Right forelimb (tissue), 1 donor: ENCODE measurements at regions not wholly inside any gene's neighbourhood (a gene's known extent, or its start where the extent isn't known, plus 50 kb on each side); places are given as distances from the start of the nearest gene placed in this dataset.
"Not testable (repeated sequence)": the region's sequence is repeated elsewhere in the genome, so short reads cannot be mapped to it uniquely, and the experiment has no call there.

Experiments used
- DNase-seq: peaks from one replicate; pipeline ENCODE4 v3.0.0-alpha.2; 2018

DNA sequence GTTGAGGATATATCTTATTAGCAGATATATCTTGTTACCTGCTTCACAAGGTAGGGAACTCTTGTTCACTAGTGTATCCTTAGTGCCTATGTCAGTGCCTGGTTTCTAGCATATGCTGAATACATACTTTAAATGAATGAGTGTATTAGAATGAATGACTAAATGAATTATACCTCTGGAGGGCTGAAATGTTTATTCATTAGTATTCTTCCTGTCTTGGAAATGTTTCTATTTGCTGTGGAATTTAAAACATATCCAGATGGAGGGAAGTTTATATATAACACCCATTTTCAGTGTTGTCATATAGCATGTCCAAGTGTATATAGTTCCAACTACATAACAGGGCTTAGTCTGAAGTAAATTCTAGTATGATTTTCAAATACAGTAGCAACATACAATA is 581.5 kb downstream of the TBL1XR1 start:
- no peak for DNase-seq

DNA sequence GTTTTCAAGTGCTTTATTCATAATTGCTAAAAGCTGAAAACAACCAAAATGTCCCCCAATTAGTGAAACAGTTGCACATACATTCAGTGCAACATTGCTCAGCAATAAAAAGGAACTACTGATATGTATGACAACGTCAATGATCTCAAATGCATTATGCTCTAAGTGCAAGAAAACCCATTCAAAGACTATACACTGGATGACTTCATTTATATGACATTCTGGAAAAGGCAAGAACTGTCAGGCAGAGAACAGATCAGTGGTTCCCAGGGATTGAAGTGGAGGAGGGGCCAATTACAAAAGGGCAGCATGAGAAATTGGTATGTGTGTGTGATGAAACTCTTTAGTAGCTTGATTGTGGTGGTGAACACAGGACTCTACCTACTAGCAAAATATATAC is 585.6 kb downstream of the TBL1XR1 start:
- DNase-seq: no peak

DNA sequence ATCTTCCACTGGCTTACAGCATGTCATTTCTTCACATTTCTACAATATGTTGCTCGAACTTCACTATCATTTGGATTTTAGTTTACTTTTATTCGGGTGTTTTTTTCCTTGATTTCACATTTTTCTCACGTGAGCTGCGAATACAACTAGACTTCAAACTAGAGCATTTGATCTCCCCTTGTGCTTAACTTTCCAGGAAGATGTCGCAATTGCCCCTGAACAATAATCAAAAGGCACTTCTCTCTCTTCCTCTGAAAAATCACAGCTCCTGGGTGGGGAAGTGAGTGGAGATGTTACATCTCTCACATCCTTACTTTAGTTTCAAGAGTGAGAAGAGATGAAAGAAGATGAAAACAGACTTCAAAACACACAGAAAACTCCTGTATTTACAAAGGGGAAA is 587.9 kb downstream of the TBL1XR1 start:
- no peak for DNase-seq

DNA sequence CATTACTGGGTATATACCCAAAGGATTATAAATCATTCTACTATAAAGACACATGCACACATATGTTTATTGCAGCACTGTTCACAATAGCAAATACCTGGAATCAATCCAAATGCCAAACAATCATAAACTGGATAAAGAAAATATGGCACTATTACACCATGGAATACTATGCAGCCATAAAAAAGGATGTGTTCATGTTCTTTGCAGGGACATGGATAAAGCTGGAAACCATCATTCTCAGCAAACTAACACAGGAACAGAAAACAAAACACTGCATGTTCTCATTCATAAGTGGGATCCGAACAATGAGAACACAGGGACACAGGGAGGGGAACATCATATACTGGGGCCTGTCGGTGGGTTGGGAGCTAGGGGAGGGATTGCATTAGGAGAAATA is 591.7 kb downstream of the TBL1XR1 start:
- DNase-seq: not testable (repeated sequence)

DNA sequence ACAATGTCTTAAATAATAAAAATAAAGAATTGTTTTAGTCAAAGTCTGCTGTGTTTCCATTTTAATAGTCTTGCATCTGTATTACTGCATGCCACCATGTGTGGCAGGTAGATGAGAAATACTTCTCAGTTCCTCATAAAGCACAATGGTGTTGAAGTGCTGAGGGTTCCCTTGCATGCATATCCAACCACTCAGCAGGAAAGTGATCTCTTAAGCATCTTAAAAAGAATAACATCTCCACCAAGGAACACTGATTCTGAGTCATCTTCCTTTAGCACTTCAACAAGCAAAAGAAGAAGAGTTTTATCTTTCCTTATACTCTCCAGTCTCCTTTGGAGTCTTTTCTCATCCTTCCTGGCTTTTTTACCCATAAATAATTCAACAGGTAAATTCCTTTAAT is 602.0 kb downstream of the TBL1XR1 start:
- no peak for DNase-seq

DNA sequence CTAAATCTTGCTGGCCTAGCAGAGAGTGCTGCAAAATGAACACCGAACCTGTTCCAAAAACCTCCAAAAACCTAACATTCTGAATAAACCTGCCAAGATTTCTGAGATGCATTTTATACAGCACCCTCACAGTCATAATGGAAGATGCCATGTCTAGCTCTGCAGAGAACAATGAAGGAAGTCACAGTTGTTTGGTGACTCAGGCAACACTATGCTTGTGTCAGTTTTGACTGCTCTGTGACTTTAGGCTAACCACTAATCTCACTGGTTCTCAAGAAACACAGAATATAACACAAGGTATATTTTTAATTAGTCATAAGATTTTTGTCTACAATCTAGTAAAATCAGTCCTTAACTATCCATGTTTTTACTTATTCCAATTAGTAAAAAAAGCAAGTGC is 606.6 kb downstream of the TBL1XR1 start:
- DNase-seq: no peak

DNA sequence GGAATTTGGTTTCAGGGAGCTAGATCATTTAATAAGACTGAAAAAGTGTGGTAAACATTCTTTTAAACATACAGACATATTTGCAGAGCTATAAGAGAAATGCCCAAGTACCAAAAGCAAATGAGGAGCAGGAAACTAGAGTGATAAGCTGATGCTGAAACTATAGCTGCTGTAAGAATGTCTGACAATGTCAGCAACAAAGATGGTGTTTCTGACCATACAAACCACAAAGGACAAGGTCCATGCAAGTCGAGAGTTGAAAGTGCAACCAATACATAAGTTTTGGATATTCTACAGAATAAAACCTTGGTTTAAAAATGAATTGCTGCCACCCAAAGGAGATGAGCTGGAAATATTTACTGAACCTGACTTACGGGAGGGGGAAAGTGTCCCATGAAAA is 610.2 kb downstream of the TBL1XR1 start:
- DNase-seq: no peak

DNA sequence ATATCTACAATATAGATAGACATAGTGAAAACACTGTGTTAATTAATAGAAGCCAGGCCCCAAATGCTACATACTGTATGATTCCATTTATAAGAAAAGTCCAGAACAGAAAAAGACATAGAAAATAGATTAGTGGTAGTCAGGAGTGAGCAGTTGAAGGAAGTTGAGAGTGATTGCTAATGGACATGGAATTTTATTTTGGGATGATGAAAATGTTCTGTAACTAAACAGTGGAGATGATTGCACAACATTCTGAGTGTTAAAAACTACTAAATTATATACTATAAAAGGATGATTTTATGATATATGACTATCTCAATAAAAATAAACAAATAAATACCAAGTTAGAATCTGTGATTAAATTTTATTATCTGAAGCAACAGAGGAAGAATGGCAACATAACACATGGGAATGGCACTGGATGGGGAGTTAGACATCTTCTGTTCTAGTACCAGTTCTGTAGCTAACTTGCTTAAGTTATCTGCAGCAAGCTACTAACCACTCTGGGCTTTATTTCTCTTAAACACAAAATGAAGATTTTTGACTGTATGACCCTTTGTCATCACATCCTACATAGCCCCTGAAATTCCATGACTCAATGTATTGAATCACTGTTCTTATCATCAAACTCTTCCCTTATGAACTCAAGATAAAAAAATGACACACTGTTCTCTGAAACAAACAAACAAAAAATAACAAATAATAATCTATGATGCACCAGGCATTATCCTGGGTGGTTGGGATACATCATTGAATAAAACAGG is 612.7 kb downstream of the TBL1XR1 start:
- DNase-seq: no peak

DNA sequence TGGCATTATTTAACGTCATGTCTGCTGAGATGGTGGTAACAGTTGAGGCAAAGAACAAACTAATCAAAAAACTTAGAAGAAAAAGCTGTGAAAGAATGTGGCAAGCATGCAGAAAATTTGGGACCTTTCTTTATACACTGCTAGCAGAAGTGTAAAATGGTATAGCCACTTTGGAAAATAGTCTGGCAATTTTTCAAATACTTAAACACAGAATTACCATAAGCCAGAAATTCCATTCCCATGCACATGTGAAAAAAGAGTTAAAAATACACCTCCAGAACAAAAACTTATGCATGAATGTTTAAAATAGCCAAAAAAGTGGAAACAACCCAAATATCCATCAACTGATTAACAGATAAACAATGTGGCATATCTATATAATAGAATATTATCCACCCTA is 613.3 kb downstream of the TBL1XR1 start:
- no peak for DNase-seq

DNA sequence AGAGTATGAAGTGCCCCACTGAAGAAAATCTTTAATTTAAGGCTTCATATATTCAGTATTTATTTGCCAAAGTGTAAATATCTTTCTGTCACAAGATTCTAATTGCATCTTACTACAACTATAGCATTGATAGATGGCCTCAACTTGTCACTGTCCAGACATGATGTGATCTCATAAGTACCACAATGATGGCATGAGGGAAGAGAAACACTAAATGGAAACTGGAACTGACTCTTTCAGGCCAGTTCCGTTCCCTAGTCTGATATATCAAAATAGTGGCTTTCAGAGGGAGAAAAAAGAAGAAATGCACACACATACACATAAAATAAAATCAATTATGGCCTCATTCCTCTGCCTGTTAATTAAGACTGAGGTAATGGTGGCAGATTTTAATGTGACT is 615.7 kb downstream of the TBL1XR1 start:
- no peak for DNase-seq

DNA sequence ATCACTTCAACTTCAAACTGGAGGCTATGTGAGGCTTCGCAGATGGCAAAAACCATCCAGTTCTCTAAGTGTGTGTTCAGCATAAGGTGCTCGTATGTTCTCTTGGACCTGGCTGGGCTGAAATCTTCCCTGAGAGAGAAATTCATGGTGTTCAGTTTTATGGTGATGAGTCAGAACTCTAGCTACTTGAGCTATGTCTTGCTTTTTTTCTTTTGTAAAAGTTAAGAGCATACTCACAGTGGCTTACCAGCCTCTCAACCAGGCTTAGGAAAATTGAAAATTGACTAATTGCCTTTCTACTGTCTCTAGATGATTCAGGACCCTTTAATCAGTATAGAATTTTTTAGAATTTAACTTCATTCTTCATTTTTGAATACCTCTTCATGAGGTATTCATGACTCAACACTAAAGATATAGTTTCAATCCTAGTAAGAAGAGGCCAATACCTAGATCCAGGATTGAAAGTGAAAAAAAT is 617.5 kb downstream of the TBL1XR1 start:
- DNase-seq: no peak

DNA sequence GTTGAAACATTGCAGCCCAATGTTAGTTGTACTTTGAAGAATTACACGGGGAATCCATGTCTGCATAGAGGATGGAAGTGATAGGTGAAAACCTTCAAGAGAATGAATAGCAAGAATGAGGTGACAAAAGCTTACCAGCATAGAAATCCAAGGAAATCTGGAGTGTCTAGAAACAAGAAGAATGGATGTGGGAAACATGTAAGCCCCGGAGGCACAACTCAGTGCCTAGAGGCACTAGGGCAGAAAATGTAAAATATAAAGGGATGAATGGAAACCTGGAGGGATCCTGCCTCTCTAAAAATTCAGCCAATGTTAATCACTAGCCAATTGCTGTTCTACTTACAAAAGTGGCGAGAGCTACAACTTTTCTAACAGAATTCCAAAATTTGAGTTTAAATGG is 619.0 kb downstream of the TBL1XR1 start:
- DNase-seq: no peak

DNA sequence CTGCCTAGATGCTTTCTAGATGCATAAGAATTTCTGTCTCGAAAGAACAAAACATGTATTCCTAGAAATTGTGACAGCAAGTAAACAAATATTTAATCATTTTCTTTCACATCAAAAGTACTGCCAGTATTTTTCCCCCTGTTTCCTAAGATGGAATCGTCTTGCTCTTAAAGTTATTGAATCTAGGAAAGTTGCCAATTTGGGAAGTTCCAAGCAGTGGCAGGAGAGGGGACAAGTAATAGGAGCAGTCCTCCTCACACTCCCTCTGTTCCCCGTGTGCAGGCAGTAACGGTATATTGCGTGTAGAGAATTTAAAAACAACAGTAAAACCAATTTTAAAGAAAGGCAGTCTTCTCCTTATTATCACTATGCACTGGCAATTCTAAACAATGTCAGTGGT is 619.8 kb downstream of the TBL1XR1 start:
- no peak for DNase-seq

DNA sequence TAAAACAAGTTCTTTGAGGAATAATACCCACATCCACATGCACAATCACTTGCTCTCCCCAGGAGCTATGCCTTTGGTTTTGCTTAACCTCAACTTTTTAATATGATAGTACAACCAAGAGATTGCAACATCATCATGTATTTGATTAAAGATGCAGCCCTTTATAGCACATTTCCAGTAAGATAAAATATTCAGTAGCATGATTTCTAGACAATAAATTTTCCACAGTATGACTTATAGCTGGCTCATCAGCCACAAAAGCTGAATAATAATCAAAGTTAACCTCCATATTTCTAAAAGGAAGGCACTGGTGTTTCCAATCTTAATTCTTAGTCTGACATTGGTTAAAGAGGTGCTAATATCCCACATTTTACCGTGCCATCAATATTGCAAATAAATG is 622.5 kb downstream of the TBL1XR1 start:
- DNase-seq: no peak

DNA sequence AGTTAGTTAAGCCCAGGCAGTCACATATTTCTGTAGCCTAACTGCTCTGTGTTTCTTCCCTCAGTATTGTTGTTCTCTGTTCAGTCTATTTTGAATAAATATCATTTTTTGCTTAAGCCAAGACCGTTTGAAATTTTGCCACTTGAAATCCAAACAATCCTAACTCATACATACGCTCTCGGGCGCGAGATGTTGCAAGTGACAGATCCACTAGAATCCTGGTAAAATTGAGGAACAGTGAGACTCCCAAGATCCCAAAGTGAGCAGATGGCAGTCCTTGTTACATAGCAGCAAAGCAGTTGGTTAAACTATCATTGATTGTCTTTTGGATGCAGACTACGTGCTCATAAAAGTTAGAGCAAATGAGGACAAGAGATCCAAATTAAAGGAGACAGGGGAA is 625.4 kb downstream of the TBL1XR1 start:
- no peak for DNase-seq

DNA sequence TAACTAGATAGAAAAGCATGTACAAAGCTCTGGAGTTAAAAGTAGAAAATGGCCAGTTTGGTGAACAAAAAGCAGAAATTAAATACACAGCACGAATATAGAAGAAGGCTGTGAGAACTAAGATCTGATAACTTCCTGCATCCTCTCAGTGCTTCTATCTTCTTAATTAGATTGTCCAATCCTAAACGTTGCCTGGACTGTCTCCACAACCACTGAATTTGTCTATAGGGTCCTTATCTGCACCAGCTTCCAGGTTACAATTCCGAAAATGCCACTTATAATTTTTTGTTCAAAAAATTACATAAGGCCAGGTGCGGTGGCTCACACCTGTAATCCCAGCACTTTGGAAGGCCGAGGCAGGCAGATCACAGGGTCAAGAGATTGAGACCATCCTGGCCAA is 626.3 kb downstream of the TBL1XR1 start:
- no peak for DNase-seq

DNA sequence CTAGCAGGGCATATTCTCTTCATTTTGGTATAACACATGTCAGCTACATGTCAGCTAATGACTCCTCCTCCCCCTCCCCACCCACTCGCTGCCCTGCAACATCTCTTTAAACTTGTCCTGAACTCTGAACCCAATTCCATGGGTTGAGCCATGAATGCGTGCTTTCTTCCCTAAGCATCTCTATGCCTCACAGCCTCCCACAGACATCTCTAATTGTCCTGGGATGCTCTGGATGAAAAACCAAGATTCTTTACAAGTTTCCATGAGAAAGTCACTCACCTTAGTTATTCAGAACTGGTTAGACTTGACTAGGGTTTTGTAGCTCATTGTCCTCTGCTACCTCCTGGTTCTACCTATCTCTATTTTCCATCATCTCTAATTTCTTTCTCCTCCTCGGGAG is 629.1 kb downstream of the TBL1XR1 start:
- no peak for DNase-seq

DNA sequence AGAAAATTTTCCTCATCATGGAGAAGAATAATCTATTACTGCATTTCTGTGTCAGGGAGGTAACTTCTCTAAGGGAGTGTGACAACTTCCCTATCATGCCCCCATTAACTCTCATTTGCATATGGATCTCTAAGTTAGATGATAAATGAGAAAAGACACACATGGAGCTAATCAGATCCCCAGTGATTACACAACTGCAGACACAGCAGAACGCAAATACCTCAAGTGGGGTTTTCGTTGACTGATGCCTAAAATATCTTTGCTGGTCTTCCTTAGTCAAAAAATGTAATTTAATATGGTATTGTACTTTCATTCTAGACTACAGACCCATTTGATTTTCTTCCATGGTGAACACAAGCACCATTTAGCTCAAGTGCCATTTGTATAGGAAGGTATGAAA is 630.5 kb downstream of the TBL1XR1 start:
- DNase-seq: no peak

DNA sequence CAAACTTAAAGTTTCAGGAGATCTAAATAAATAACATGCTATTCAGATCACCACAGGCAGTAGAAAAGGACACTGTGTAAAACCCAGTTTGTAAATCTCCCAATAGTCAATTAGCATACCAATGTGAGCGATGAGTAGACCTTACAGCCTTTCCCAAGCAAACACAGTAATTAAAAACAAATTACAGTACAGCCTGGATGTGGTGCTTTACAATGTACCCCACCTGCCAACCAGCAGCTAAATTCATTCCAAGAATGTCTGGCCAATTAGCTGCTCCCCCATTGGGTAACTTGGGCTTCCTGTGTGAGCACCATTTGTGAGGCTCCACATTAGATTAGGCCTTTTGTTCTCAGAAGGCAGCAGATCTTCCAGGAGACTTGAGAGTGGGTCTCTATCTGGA is 635.0 kb downstream of the TBL1XR1 start:
- DNase-seq: no peak

DNA sequence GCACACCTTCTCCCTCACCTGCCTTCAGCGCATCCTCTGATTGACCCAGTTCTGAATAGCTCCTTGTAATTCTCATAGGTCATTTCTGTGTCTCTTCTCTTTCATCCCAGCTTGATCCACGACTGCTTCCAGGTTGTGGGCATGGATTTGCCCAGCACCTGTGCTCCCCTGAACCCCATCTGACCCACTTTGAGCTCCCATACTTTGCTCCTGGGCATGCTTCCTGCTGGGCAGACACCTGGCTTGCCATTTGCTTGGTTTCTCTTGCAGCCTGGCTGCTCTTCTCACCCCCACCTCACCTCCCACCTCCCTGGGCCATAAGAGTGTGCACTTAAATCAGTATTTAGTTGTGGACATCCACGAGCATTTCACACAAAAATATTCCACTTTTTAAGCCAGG is 635.5 kb downstream of the TBL1XR1 start:
- DNase-seq: no peak

DNA sequence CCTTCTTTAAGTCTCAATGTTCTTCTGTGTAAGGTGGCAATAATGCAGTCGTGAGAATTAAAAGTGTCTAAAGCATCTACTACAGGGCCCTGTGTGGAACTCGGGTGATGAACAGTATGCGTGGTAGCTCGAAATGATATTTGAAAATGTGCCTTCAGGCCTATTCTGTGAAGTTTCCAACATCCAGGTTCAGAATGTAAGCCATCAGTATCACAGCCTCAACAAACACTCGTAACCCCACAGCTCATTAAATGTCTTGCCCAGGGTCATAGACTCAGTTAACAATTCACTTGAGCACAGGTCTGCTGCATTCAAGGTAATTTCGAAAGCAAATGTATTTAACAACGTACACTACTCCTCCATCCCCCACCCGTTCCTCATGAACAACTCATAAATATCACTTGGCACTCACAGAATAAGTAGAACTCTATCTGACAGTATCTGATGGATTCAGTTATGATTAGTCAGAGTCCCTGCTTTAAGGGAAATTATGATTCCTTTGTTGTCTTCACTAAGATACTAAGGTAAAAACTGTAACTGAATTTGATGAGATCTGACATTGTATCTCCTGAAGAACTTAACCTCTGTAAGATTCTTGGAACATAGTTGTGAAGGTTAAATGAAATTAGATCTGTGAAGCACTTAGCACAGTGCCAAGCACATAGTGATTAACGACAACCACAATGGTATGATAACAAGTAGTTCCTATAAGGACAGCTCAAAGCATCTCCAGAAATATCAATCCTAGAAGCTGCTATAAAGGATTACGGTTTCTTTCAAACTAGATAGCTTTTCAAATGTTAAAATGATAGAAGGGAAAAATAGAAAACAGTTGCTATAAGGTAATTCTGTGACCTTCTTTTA is 642.3 kb downstream of the TBL1XR1 start:
- DNase-seq: no peak

DNA sequence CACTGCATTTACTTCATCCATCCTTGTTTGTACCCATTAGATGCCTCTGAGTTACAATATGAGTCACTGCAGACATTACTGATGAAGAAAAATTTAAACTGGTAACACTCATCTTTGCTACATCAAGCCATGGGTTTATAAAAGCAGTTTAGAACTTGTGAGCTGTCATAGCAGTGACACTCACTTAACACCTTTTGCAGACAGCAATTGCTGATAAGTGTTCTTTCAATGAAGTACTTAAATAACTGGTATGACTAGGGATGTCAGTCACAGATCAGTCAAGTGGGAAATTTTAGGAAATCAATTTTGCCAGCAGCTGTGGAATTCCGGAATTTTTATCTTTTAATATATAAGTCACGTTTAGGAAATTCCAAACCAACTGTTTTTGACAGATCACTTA is 643.0 kb downstream of the TBL1XR1 start:
- DNase-seq: no peak

DNA sequence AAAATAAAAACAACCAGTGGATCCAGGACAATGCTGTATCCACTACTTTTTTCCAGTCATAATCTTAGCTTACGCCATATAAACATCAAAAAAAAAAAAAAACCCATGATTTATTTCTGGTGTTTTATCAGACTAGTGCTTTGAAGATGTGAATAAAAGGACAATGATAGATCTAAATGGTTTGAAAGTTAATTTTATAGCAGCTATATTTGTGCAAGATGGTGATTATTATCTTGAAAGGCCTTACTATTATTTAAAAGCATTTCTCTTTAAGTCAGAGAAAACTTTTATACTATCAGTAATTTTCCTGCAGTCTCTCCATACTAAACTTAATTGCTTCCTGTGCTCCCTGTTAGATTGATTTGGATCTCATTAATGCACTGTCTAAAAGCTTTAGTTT is 670.3 kb downstream of the TBL1XR1 start:
- DNase-seq: no peak

DNA sequence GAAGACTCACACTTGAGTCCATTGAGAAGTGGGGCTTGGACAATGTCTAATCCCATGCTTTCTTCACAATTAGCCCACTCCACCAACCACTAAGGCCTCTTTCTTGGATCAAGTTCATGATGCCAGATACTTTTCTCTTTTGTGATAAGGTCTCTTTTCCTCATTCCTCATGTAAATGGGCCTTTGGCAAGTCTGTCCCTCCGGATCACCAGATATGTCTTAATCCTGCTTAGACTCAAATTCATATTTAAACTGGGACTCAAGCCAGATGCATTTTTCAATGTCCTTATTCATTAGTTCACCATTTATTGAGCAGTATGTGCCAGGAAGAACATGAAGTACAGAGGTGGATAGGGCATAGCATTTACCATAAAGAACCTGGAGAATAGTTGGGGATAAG is 671.1 kb downstream of the TBL1XR1 start:
- DNase-seq: no peak
